Cardiac muscle cell (in vitro differentiated cells and primary cell): ENCODE measurements at regions not wholly inside any gene's neighbourhood (a gene's known extent, or its start where the extent isn't known, plus 50 kb on each side); places are given as distances from the start of the nearest gene placed in this dataset.

Experiments
- DNase-seq, 2 donors: peaks; one replicate each; pipeline versions ENCODE4 v3.0.0 to v3.0.0-alpha.2; 2010 to 2017; ENCODE audit warnings: low read depth in 1 of 2, low spot score in 1 of 2
- H3K27ac ChIP-seq: fragments of 200-600 bp; sonication (generic); 2 replicates; pipeline ENCODE4 v1.5.1; 2016
- H3K27me3 ChIP-seq: fragments of 200-600 bp; sonication (generic); 2 replicates; pipeline ENCODE4 v1.6.0; 2016; ENCODE audit warnings: control low read depth
- H3K36me3 ChIP-seq: fragments of 200-600 bp; sonication (generic); 2 replicates; pipeline ENCODE4 v1.5.1; 2016; ENCODE audit warnings: control low read depth
- H3K4me1 ChIP-seq: fragments of 200-600 bp; sonication (generic); 2 replicates; pipeline ENCODE4 v1.8.1; 2017; ENCODE audit warnings: low read depth, mild to moderate bottlenecking, mixed run types
- H3K4me3 ChIP-seq: fragments of 200-600 bp; sonication (generic); 2 replicates; pipeline ENCODE4 v1.5.1; 2016; ENCODE audit warnings: mild to moderate bottlenecking
- H3K9me3 ChIP-seq: fragments of 200-600 bp; sonication (generic); 2 replicates; pipeline ENCODE4 v1.5.1; 2017; ENCODE audit warnings: low read depth, mild to moderate bottlenecking, control low read depth
- TF ChIP-seq, protein P1 (sequence below): IDR thresholded peaks from 2 replicates; pipeline ENCODE4 v1.5.1; 2012; ENCODE audit warnings: low read depth, mild to moderate bottlenecking, low read length

DNA sequence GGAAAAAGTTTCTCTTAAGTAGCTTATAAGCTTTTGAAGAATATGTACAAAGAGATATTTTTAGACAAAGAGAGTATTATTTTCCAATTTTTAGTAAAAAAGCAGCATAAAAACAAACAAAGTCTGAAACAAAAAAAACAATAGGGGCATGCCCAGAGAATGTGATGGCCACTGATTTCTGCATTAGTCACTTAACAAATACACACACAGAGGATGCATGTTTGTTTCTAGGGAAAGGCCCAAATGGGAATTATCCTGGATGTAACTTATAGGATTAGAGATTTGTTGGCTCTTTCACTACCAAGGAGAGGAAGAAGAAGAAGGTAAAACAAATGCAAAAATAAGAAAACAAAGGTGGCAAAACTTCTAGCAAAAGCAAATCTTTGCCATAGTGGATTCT is 95.9 kb upstream of the SCOC start:
- TF ChIP-seq, protein P1, sequence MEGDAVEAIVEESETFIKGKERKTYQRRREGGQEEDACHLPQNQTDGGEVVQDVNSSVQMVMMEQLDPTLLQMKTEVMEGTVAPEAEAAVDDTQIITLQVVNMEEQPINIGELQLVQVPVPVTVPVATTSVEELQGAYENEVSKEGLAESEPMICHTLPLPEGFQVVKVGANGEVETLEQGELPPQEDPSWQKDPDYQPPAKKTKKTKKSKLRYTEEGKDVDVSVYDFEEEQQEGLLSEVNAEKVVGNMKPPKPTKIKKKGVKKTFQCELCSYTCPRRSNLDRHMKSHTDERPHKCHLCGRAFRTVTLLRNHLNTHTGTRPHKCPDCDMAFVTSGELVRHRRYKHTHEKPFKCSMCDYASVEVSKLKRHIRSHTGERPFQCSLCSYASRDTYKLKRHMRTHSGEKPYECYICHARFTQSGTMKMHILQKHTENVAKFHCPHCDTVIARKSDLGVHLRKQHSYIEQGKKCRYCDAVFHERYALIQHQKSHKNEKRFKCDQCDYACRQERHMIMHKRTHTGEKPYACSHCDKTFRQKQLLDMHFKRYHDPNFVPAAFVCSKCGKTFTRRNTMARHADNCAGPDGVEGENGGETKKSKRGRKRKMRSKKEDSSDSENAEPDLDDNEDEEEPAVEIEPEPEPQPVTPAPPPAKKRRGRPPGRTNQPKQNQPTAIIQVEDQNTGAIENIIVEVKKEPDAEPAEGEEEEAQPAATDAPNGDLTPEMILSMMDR: no peak
- Histone ChIP-seq H3K27me3 (no peaks in the 10 kb centered on the region), H3K27ac (no peak overlapping the region), H3K36me3 (no peaks in the 10 kb centered on the region), H3K4me1 (no peaks in the 10 kb centered on the region), H3K9me3 (no peaks in the 10 kb centered on the region), H3K4me3 (no peak overlapping the region)
- DNase-seq: no peak

DNA sequence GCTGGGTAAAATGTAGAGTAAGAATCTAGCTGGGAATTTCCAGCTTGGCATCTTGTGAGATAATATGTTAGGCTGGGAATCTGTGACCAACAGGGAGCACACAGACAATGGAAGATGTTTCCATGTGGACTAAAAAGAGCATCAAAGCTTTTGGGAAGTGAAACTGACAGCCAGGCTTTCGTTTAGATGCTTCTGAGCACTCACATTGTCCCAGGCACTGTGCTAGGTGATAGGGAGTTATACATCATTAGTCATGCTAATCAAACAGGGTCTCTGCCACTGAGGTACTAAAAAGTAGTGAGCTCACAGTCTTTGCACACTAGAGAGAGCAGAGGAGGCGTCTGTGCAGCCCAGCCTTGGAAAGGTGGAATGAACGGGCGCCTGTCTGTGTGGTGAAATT is 101.9 kb upstream of the SCOC start:
- H3K27me3 ChIP-seq: no peaks in the 10 kb centered on the region
- H3K9me3 ChIP-seq: no peaks in the 10 kb centered on the region
- DNase-seq: no peak
- H3K4me3 ChIP-seq: no peak overlapping the region
- H3K27ac ChIP-seq: no peak overlapping the region
- TF ChIP-seq, protein P1: no peak
- H3K4me1 ChIP-seq: no peaks in the 10 kb centered on the region
- H3K36me3 ChIP-seq: no peaks in the 10 kb centered on the region

DNA sequence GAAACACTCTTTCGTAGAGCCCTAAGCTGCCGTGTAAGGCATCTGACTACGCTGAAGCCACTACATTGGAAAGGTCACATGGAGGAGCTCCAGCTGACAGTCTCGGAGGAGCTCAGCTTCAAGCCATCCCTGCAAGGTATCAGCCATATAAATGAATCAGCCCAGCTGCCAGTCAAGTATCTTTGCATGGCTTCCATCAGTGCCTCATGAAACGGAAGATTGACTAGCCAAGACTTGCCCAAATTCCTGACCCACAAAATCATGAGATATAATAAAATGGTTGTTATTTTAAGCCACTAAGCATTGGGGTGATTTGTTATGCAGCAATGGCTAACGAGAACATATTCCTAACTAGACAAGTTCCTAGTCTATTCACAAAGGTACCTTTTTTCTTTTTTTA is 104.1 kb upstream of the SCOC start:
- TF ChIP-seq, protein P1: no peak
- Histone ChIP-seq H3K27ac (no peak overlapping the region), H3K36me3 (no peaks in the 10 kb centered on the region), H3K9me3 (no peaks in the 10 kb centered on the region), H3K27me3 (no peaks in the 10 kb centered on the region), H3K4me1 (no peaks in the 10 kb centered on the region), H3K4me3 (no peak overlapping the region)
- DNase-seq: no peak

DNA sequence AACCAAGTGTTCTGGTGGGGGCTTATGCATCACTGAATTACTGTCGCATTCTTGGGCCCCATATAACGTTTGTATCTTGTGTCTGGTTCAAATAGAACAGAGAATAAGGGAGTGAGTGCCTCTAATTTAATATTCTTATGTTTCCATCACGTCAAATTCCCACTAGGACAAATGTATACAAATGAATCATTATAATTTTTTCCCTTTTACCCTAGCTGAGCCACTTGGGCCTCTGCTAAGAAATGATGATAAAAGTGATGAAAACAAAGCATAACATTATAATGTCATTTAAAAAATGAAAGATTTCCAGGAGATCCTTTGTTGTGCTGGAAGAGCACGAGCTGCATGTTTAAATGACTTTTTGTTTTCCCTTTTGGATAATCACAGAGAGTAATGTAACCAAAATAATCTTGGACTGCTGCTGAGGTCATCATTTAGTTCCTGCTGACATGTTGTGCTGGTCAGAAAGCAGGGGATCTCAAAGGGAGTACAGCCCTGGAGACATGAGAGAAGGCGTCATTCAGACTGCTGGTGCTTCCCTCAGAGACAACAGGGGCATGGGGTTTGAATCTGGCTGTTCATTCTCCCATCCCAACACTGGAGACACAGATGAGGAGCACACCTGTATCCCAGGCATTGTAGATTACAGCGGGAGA is 105.1 kb upstream of the SCOC start:
- Histone ChIP-seq H3K4me3 (no peak overlapping the region), H3K27ac (no peak overlapping the region), H3K36me3 (no peaks in the 10 kb centered on the region), H3K9me3 (no peaks in the 10 kb centered on the region), H3K27me3 (no peaks in the 10 kb centered on the region), H3K4me1 (no peaks in the 10 kb centered on the region)
- no peak for DNase-seq
- TF ChIP-seq, protein P1: no peak

DNA sequence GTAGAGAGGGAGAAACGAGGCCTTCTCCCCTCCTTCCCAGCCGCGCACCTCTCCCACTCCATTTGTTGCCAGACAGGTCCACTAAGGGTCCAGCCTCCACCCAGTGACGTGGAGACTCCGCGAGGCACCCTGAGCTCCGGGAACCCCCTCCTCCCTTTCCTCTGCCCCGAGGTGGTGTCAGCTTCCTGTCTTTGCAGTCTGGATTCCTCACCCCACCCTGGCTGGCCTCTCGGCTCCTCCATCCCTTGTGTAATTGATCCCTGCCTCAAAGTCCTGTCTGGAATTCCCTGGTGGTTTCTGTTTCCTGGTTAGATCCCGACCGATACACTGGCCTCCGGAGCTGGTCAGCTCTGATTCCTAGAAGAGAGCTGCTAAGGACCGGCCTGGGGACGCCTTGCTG is 105.9 kb upstream of the SCOC start:
- Histone ChIP-seq H3K27me3 (no peaks in the 10 kb centered on the region), H3K4me3 (no peak overlapping the region), H3K4me1 (no peaks in the 10 kb centered on the region), H3K36me3 (no peaks in the 10 kb centered on the region), H3K27ac (no peak overlapping the region), H3K9me3 (no peaks in the 10 kb centered on the region)
- TF ChIP-seq, protein P1: no peak
- DNase-seq: no peak
